ENCODE measurements at regions not wholly inside any gene's neighbourhood (a gene's known extent, or its start where the extent isn't known, plus 50 kb on each side); places are given as distances from the start of the nearest gene placed in this dataset.

DNA sequence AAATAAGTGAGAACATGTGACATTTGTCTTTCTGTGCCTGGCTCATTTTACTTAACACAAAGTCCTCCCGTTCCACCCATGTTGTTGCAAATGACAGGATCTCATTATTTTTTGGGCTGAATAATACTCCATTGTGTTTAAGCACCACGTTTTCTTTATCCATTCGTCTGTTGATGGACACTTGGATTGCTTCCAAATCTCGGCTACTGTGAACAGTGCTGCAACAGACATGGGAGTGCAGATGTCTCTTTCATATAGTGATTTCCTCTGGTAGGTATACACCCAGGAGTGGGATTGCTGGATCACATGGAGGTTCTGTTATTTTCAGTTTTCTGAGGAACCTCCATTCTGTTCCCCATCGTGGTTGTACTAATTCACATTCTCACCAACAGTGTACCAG lies 264.4 kb upstream of the GALNT17 start:
- TF ChIP-seq, protein P1, sequence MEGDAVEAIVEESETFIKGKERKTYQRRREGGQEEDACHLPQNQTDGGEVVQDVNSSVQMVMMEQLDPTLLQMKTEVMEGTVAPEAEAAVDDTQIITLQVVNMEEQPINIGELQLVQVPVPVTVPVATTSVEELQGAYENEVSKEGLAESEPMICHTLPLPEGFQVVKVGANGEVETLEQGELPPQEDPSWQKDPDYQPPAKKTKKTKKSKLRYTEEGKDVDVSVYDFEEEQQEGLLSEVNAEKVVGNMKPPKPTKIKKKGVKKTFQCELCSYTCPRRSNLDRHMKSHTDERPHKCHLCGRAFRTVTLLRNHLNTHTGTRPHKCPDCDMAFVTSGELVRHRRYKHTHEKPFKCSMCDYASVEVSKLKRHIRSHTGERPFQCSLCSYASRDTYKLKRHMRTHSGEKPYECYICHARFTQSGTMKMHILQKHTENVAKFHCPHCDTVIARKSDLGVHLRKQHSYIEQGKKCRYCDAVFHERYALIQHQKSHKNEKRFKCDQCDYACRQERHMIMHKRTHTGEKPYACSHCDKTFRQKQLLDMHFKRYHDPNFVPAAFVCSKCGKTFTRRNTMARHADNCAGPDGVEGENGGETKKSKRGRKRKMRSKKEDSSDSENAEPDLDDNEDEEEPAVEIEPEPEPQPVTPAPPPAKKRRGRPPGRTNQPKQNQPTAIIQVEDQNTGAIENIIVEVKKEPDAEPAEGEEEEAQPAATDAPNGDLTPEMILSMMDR (IDR thresholded peaks at IDR 0.05): no peak
- TF ChIP-seq POLR2A (IDR thresholded peaks at IDR 0.05) (no peak), EP300 (IDR thresholded peaks at IDR 0.05) (no peak), POLR2AphosphoS5 (IDR thresholded peaks at IDR 0.05) (no peak)

Measured in upper lobe of left lung (tissue), 4 donors.